DND-41 (cell line): ENCODE measurements at regions not wholly inside any gene's neighbourhood (a gene's known extent, or its start where the extent isn't known, plus 50 kb on each side); places are given as distances from the start of the nearest gene placed in this dataset.

Experiments used
- CTCF ChIP-seq: IDR thresholded peaks from 2 replicates; pipeline ENCODE4 v1.5.1; 2012; ENCODE audit warnings: borderline replicate concordance, low read length, moderate library complexity, mild to moderate bottlenecking; ENCODE audit not compliant: poor library complexity, severe bottlenecking; ENCODE audit errors: extremely low read depth
- EZH2 ChIP-seq: IDR thresholded peaks from 3 replicates; pipeline ENCODE4 v1.6.1; 2012; ENCODE audit warnings: borderline replicate concordance, low read depth, mild to moderate bottlenecking, moderate library complexity, low read length, inconsistent platforms; ENCODE audit not compliant: severe bottlenecking

- TF ChIP-seq CTCF = no peak
- TF ChIP-seq EZH2 = no peak
Measured at GRCh38 chr14:32018391-32019092, 58.6 kb upstream of the ARHGAP5 start.
